ENCODE measurements at regions not wholly inside any gene's neighbourhood (a gene's known extent, or its start where the extent isn't known, plus 50 kb on each side); places are given as distances from the start of the nearest gene placed in this dataset.

DNA sequence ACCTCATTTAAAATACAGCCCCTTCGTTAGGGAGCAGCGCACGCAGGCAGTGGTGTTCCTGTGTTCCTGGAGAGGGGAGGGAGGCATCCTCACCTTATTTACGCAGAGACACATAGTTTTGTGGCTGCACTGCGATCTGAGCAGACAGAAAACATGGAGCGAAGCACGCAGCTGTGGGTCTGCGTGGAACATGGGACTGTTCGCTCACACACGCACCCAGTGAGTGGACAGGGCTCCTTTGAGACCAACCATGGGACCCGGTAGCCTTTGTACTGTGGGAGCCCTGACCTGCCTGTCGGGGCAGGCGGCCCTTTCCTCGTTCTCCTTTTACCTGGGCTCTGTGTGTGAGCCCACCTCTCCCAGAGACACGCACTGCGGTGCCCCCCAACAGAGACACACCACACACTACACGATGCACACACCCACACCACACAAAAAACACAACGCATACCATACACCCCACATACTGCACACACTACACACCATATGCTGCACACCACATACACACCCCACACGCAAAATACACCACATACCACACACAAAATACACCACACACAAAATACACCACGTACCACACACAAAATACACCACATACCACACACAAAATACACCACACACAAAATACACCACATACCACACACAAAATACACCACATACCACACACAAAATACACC, 1245.7 kb downstream of the BRD1 start:
- H3K9me2 ChIP-seq (ENCODE audit: insufficient read depth): no peaks in the 10 kb centered on the region
- H3K4me2 ChIP-seq: no peak overlapping the region
- H3K4me1 ChIP-seq (ENCODE audit: insufficient read depth): no peaks in the 10 kb centered on the region
- H3K27me3 ChIP-seq (ENCODE audit: insufficient read depth): peaks cover 5% of the 10 kb centered on the region; the same call in 1 of the 2 replicates
- Mint-ChIP-seq H3K9me3 (no peaks in the 10 kb centered on the region), H3K27ac (no peak overlapping the region), H3K4me3 (no peak overlapping the region), H3K36me3 (ENCODE audit: low read depth) (peaks cover 3% of the 10 kb centered on the region; the same call in 1 of the 3 replicates), H3K27me3 (ENCODE audit: insufficient read depth, low read depth, poor library complexity) (peaks cover 8% of the 10 kb centered on the region), H3K4me1 (peaks cover 15% of the 10 kb centered on the region)
- no peak for TF ChIP-seq STAT1 (IDR thresholded peaks at IDR 0.05; ENCODE audit: unreplicated experiment)
- TF ChIP-seq ZNF114 (CRISPR knock-in tag; IDR thresholded peaks at IDR 0.05): no peak
- TF ChIP-seq, protein P1, sequence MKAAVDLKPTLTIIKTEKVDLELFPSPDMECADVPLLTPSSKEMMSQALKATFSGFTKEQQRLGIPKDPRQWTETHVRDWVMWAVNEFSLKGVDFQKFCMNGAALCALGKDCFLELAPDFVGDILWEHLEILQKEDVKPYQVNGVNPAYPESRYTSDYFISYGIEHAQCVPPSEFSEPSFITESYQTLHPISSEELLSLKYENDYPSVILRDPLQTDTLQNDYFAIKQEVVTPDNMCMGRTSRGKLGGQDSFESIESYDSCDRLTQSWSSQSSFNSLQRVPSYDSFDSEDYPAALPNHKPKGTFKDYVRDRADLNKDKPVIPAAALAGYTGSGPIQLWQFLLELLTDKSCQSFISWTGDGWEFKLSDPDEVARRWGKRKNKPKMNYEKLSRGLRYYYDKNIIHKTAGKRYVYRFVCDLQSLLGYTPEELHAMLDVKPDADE (IDR thresholded peaks at IDR 0.05): no peak
- no peak for TF ChIP-seq POLR2AphosphoS5 (IDR thresholded peaks at IDR 0.05; ENCODE audit: low read depth)
- TF ChIP-seq, protein P2, sequence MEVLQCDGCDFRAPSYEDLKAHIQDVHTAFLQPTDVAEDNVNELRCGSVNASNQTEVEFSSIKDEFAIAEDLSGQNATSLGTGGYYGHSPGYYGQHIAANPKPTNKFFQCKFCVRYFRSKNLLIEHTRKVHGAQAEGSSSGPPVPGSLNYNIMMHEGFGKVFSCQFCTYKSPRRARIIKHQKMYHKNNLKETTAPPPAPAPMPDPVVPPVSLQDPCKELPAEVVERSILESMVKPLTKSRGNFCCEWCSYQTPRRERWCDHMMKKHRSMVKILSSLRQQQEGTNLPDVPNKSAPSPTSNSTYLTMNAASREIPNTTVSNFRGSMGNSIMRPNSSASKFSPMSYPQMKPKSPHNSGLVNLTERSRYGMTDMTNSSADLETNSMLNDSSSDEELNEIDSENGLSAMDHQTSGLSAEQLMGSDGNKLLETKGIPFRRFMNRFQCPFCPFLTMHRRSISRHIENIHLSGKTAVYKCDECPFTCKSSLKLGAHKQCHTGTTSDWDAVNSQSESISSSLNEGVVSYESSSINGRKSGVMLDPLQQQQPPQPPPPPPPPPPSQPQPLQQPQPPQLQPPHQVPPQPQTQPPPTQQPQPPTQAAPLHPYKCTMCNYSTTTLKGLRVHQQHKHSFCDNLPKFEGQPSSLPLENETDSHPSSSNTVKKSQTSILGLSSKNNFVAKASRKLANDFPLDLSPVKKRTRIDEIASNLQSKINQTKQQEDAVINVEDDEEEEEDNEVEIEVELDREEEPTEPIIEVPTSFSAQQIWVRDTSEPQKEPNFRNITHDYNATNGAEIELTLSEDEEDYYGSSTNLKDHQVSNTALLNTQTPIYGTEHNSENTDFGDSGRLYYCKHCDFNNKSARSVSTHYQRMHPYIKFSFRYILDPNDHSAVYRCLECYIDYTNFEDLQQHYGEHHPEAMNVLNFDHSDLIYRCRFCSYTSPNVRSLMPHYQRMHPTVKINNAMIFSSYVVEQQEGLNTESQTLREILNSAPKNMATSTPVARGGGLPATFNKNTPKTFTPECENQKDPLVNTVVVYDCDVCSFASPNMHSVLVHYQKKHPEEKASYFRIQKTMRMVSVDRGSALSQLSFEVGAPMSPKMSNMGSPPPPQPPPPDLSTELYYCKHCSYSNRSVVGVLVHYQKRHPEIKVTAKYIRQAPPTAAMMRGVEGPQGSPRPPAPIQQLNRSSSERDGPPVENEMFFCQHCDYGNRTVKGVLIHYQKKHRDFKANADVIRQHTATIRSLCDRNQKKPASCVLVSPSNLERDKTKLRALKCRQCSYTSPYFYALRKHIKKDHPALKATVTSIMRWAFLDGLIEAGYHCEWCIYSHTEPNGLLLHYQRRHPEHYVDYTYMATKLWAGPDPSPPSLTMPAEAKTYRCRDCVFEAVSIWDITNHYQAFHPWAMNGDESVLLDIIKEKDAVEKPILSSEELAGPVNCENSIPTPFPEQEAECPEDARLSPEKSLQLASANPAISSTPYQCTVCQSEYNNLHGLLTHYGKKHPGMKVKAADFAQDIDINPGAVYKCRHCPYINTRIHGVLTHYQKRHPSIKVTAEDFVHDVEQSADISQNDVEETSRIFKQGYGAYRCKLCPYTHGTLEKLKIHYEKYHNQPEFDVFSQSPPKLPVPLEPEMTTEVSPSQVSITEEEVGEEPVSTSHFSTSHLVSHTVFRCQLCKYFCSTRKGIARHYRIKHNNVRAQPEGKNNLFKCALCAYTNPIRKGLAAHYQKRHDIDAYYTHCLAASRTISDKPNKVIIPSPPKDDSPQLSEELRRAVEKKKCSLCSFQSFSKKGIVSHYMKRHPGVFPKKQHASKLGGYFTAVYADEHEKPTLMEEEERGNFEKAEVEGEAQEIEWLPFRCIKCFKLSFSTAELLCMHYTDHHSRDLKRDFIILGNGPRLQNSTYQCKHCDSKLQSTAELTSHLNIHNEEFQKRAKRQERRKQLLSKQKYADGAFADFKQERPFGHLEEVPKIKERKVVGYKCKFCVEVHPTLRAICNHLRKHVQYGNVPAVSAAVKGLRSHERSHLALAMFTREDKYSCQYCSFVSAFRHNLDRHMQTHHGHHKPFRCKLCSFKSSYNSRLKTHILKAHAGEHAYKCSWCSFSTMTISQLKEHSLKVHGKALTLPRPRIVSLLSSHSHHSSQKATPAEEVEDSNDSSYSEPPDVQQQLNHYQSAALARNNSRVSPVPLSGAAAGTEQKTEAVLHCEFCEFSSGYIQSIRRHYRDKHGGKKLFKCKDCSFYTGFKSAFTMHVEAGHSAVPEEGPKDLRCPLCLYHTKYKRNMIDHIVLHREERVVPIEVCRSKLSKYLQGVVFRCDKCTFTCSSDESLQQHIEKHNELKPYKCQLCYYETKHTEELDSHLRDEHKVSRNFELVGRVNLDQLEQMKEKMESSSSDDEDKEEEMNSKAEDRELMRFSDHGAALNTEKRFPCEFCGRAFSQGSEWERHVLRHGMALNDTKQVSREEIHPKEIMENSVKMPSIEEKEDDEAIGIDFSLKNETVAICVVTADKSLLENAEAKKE (CRISPR knock-in tag; IDR thresholded peaks at IDR 0.05): no peak
- no peak overlapping the region for H3K4me3 ChIP-seq
- H2AFZ ChIP-seq: no peak overlapping the region
- H4K20me1 ChIP-seq (replicated peaks; ENCODE audit: insufficient read depth): no peaks in the 10 kb centered on the region
- no peaks in the 10 kb centered on the region for H3K36me3 ChIP-seq (ENCODE audit: insufficient read depth)
- DNase-seq (ENCODE audit: low spot score) (no peak), ATAC-seq (peak; percentile 6; the same call in 1 of the 3 replicates)
- H3F3A ChIP-seq (replicated peaks; ENCODE audit: low read depth): no peaks in the 10 kb centered on the region
- no peaks in the 10 kb centered on the region for H3K79me2 ChIP-seq (replicated peaks; ENCODE audit: insufficient read depth)
- H3K27ac ChIP-seq (ENCODE audit: low read depth): no peak overlapping the region

Measured in GM23338 (cell line).